HL-60 (cell line): ENCODE measurements at regions not wholly inside any gene's neighbourhood (a gene's known extent, or its start where the extent isn't known, plus 50 kb on each side); places are given as distances from the start of the nearest gene placed in this dataset.

Experiments used
- DNase-seq, 2 experiments: peaks; one replicate each; pipeline ENCODE4 v3.0.0-alpha.2; 2010 to 2020; ENCODE audit warnings: low read depth in 1 of 2, low spot score in 1 of 2
- H3K27ac ChIP-seq: fragments of 250-450 bp; sonication (Bioruptor Pico); replicated peaks from 2 replicates; pipeline ENCODE4 v1.5.1; 2020; ENCODE audit warnings: mild to moderate bottlenecking, moderate library complexity
- H3K27me3 ChIP-seq: fragments of 250-450 bp; sonication (Bioruptor Pico); 2 replicates; pipeline ENCODE4 v1.5.1; 2021; ENCODE audit warnings: mild to moderate bottlenecking, moderate library complexity; ENCODE audit not compliant: insufficient read depth, poor library complexity, severe bottlenecking
- H3K4me3 ChIP-seq: replicated peaks from 2 replicates; pipeline ENCODE4 v1.5.1; 2011; ENCODE audit warnings: mild to moderate bottlenecking, control low read depth, low read length; ENCODE audit not compliant: insufficient read depth
- CTCF ChIP-seq: IDR thresholded peaks from one replicate; pipeline ENCODE4 v1.5.1; 2011; ENCODE audit warnings: low read length, control low read depth, inconsistent platforms; ENCODE audit not compliant: insufficient read depth
- GABPA ChIP-seq: IDR thresholded peaks from 2 replicates; pipeline ENCODE4 v1.6.1; 2012; ENCODE audit warnings: low read depth
- POLR2AphosphoS5 ChIP-seq: IDR thresholded peaks from 2 replicates; pipeline ENCODE4 v1.6.1; 2012; ENCODE audit warnings: low read depth
- SPI1 ChIP-seq: IDR thresholded peaks from 2 replicates; pipeline ENCODE4 v1.6.1; 2012; ENCODE audit warnings: low read depth, mild to moderate bottlenecking, borderline replicate concordance
- TF ChIP-seq, protein P1 (sequence below): IDR thresholded peaks from 2 replicates; pipeline ENCODE4 v1.6.1; 2012; ENCODE audit warnings: low read depth; ENCODE audit not compliant: insufficient replicate concordance

DNA sequence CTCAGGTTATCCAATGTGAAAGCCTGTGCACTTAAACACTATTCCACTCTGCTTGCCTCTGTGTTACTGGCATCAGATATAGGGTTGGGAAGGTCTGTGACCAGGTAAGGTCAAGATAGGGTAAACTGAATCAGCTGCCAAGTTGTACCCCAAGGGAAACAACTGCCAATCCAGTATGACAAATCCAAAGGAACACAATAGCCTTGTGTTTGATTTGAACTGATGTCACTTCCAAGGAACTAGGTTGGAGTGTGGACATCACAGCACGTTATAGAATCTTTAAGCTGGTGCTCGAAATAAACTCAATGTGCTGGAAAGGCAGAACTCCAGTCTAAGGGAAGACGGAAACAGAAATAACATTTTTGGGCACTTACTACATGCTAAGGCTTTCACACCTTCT is 223.4 kb upstream of the BTG1 start:
- Histone ChIP-seq H3K4me3 (no peak overlapping the region), H3K27ac (no peak overlapping the region), H3K27me3 (no peaks in the 10 kb centered on the region)
- no peak for DNase-seq
- TF ChIP-seq SPI1: no peak
- no peak for TF ChIP-seq POLR2AphosphoS5
- TF ChIP-seq, protein P1, sequence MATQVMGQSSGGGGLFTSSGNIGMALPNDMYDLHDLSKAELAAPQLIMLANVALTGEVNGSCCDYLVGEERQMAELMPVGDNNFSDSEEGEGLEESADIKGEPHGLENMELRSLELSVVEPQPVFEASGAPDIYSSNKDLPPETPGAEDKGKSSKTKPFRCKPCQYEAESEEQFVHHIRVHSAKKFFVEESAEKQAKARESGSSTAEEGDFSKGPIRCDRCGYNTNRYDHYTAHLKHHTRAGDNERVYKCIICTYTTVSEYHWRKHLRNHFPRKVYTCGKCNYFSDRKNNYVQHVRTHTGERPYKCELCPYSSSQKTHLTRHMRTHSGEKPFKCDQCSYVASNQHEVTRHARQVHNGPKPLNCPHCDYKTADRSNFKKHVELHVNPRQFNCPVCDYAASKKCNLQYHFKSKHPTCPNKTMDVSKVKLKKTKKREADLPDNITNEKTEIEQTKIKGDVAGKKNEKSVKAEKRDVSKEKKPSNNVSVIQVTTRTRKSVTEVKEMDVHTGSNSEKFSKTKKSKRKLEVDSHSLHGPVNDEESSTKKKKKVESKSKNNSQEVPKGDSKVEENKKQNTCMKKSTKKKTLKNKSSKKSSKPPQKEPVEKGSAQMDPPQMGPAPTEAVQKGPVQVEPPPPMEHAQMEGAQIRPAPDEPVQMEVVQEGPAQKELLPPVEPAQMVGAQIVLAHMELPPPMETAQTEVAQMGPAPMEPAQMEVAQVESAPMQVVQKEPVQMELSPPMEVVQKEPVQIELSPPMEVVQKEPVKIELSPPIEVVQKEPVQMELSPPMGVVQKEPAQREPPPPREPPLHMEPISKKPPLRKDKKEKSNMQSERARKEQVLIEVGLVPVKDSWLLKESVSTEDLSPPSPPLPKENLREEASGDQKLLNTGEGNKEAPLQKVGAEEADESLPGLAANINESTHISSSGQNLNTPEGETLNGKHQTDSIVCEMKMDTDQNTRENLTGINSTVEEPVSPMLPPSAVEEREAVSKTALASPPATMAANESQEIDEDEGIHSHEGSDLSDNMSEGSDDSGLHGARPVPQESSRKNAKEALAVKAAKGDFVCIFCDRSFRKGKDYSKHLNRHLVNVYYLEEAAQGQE: no peak
- TF ChIP-seq GABPA: no peak
- TF ChIP-seq CTCF: no peak

DNA sequence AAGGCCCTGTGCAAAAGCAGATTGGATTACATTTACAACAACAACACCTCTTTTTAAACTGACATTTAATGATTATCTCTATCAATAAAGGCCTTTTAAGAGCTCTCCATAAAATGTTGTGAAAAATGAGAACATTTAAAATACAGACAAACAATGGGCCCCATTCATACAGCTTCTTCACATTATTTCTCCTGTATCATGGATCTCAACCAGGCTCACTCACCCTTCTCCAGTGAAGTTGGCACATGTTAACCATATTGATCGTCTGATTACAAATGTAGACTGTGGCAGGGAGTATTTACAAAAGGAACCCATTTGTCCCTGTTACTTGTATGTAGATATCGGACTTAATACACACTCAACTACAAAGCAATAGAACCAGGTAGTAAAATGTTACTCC is 220.2 kb upstream of the BTG1 start:
- Histone ChIP-seq H3K27me3 (no peaks in the 10 kb centered on the region), H3K4me3 (no peak overlapping the region), H3K27ac (no peak overlapping the region)
- TF ChIP-seq SPI1: no peak
- no peak for TF ChIP-seq GABPA
- TF ChIP-seq, protein P1: no peak
- TF ChIP-seq POLR2AphosphoS5: no peak
- TF ChIP-seq CTCF: no peak
- DNase-seq: no peak

DNA sequence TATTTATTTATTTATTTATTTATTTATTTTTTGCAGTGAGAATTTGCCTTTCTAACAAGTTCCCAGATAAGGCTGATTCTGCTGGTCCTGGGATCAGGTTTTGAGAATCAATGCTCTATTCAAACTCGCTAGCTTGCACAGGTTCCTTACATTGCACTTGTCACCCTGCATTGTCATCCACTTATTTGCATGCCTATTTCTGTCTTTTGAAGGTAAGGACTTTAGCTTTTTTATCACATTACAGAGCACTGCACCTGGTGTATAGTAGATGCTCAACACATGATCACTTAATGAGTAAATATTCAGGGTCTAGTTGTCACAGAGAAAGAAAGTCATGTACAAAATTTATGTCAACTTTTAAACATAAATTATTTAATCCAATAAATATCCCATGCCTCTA is 219.7 kb upstream of the BTG1 start:
- TF ChIP-seq CTCF: no peak
- TF ChIP-seq, protein P1: no peak
- no peak for TF ChIP-seq POLR2AphosphoS5
- no peak for TF ChIP-seq SPI1
- TF ChIP-seq GABPA: no peak
- no peak for DNase-seq
- H3K27ac ChIP-seq: no peak overlapping the region
- no peaks in the 10 kb centered on the region for H3K27me3 ChIP-seq
- H3K4me3 ChIP-seq: no peak overlapping the region
